GM21390 (cell line): ENCODE measurements at regions not wholly inside any gene's neighbourhood (a gene's known extent, or its start where the extent isn't known, plus 50 kb on each side); places are given as distances from the start of the nearest gene placed in this dataset.
"Not testable (repeated sequence)": the region's sequence is repeated elsewhere in the genome, so short reads cannot be mapped to it uniquely, and the experiment has no call there.

Source experiments
- ATAC-seq: cut with Tn5 transposase; IDR thresholded peaks from one replicate; pipeline ENCODE4 v1.9.1; 2021; ENCODE audit not compliant: unreplicated experiment

DNA sequence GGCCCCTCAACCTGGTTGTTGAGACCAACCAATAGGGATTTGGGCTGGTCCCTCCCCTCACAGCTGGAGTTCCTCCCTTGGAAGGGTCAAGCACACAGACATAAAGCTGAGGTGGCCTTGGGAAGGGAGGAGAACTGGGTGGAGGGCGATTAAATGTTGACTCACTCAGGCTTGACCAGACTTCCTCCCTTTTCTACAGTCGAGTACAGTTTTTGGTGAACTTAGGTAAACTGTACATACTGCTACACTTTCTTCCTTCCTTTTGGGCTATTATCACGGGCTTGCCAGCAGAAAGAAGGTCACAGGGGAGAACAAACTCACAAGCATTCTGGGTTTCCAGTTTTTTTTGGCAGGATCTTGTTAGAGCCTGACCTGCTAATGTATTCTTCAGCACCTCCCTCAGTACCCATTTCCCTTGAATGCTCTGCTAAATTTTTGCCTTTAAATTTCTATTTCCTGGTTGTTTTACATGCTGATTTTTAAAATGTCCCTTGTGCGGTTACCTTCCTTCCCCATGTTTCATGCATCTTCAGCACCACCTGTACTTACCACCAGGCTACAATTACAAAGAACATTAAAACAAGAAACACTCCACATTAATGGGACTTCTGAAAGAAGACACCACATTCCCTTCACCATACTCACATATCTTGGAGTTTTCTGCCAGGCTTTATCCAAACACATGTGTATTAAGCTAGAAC lies 135.2 kb upstream of the RASGEF1B start:
- ATAC-seq = no peak

DNA sequence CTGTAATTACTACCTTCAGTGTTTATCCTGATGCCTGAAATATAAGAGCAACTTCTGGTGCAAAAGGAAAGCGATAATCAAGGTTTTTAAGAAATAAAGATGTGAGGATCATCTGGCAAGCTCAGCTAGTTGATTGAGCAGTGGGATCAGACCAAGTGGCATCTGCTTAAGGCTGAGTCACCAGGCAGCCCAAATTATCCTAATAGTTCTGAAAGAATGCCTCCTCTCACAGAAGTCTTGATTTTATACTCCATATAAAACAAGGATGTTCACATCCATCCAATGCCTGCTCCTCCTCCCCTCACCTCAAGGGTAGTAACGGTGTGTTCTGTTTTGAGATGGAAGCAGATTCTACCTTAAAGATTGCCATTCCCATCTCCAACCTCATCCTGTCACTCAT lies 134.5 kb upstream of the RASGEF1B start:
- no peak for ATAC-seq

DNA sequence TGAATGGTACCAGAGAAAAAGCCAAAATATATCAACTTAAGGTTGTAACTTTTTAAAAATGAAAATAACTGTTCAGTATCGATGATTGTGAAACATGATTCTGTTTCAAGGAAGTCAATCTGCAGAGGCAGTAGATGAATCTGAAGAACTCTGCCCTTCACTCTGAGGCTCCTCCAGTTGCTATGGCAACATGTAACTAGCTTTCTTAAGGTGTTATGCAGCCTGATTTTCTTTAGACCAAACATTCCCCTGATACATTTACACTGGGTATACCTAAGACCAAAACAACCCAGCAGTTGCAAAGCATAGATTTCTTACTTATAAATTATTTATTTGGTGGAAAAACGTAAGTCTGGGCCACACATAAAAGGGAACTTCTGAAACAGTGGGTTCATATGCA lies 133.6 kb upstream of the RASGEF1B start:
- no peak for ATAC-seq

DNA sequence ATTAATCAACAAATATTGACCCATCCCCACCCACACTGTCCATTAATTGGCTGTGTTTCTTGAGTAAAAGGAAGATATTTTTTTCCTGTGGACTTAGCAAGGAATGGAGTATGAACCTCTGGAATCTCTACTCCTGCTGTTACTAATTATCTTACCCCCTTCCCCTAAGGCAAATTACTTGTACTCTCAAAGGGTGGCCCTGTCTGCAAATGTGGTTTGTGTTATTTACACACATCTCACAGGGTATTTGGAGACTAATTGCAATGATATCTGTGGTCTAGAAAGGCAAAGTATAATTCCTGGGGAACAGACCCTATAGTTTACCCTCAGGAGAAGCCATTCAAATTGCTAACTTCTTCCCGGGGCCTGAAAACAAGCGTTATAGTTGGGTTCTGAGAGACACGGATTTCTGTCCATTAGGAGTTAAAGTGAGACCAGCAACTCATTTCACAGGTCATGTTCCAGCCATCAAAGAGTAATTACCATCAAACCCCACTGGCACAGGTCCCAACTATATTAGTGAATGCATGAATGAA lies 133.0 kb upstream of the RASGEF1B start:
- no peak for ATAC-seq

DNA sequence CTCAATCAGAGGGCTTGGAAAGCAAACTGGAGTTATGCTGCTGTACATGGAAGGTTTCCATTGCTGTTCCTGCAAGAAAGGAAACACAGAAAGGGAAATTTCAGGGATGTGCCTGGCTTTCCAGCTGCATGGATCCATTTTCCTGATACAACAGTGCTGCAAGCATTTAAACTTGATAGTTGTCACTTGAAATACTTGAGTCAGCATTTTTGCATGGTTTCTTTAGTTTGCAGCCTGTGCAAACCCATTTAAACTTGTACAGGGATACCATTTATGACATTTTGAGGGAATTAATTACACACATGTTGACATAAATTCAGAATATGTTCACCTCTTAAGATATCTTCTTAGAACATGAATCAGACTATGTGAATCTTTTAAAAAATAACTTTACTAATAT lies 131.1 kb upstream of the RASGEF1B start:
- ATAC-seq = no peak

DNA sequence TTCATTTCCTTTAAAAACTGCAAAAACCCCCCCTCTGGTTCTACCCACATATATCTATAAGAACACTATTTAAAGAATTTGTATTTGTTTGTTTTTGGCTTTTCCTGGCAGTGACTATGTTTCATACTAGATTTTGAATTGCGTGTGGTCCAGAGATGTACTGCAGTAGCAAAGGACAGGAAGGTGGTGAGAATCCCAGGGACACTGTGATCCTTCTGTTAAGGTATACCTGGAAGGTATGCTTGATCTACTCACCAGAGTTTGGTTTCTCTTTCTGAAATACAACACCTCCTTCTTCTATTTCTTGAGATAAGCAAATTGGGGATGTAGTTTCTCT lies 129.6 kb upstream of the RASGEF1B start:
- ATAC-seq = no peak

DNA sequence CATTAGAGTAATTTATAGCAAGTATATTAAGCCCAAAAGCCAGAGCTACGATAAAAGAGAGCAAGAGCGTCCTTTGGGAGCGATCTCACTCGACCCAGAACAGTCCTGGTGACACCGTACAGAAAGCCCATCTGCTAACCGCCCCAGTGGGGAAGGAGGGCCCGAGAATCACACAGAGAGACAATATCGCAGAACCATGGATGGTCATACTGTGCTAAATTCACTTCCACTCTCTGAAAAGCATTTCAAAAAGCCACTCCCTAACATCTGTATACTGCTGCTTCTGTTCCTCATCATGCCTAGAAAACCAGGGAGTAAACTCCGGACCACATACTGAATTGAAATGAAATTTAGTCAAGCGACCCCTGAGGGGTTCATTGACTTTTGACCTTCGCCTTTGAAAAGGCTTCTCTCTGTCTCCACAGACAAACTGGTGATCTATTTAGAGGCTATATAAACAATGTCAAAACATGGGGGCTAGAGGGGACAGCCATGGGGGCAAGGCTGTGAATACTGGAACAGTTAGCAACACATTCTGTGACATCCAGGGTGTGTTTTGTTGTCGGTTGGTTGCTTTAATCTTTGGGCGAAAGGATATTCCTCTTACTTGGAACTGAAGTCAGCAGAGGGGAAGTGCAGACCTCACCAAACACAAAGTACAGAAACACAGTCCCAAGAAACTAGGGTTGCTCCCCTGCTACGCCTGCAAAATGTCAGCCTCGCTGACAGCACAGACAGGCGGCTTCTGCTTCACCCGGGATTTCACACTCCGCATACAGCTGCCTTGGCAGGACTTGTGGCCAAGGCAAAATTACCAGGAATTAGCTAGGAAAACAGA lies 129.0 kb upstream of the RASGEF1B start:
- ATAC-seq = no peak

DNA sequence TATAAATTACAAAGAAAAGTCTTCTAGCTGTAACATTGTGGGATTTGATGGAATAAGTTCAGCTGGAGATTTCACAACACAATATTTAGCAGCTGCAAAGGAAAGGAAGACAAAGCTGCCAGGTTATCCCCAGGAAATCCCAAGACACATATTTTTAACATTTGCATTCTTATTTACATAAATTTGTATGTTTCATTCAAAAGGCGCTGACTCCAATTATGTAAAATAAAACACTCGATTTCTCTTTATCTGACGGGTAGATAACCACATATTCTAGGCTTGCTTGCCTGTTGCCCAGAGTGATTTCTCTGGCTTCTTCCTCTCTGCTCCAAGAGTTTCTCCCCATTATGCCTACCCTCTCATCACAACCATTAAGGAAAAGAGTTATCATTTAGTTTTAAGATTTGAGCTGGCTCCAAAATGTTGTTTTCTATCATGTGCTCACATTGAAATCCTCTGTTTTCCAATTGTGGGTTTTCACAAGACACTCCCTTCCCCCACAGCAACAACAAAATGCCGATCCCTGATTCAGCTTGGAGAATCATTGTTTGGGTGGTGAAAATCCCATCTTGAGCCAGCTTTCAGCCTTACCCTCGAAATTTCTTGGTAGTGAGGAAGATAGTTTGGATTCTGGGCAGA lies 128.2 kb upstream of the RASGEF1B start:
- ATAC-seq = no peak

DNA sequence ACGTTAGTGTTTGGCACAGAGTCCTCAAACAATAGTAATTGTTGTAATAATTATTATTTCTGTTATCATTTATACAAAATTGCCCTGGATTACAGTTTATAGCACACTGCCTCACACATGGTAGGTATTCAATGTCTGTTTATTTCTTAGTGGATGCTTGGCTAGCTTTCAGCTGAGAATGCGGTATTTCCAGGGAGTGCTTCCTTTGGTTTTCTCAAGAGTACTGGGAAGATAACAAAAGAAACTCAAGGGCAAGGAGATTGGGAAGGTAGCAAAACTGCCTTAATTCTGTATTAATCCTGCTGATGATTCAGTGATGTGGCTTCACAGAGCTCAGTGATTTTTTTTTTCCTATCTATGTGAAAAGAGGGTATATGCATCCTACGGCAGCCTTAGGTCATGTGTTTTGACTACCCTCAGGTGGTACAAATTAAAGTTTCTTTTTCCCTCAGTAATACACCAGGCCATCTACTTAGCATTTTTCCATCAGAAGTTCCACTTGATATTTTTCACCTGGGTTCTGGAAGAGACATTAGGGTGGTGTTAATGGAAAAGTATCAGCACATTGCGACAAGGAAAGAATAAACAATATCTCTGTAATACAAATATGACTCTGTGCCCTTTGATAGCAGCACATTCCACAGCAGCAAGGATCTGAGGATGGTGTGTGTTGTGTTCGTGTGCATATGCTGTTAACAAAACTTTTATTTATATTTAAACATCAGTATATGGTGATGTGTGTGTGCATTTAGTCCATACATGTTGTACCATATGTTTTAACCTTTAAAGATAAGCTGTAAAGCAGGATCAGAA lies 124.3 kb upstream of the RASGEF1B start:
- ATAC-seq = no peak

DNA sequence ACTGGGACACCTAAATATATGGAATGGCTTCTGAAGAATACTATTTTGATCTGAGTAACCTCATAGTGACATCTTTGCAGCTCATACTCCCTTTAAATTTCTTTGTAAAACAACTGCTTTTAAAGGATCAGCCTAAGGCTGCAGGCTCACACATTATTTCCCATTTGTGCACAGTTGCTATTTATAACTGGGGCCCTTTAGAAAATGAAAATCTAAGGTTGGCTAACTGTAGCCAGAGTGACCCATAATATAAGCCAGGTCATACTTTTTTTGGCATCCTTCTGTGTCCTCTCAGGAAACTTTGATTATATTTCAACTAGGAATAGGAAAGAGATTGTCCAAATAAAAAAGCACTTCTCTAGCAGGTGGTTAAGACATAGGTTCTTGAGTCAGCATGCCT lies 123.6 kb upstream of the RASGEF1B start:
- no peak for ATAC-seq

DNA sequence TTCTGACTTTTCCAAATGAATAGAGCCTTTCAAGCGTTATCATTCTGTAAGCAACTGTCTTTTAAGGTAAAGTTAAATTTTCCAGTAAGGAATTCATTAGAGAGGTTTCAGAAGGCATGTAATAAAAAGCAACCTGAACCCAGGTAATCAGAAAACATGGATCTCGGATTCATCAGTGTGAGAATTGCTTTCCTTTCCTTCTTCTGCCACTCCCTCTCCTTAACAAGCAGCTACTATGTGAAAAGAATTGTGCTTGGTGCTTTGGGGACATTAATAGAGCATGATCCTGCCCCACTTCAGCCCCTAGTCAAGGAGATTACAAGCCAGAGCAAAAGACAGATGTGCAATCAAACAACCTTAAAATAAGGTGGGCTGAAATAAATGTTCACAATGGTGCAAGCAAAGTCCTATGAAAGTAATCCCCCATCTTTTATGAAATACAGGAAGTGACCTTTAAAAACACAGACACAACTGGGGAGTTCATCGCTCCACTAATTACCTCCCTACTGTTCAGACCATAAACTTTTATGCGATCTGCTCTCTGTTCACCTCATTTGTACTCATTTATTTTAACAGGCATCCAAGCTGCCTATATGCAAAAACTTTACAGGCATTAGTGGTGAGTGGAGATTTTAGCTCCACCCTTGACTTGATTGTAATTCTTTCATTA lies 122.9 kb upstream of the RASGEF1B start:
- ATAC-seq = no peak

DNA sequence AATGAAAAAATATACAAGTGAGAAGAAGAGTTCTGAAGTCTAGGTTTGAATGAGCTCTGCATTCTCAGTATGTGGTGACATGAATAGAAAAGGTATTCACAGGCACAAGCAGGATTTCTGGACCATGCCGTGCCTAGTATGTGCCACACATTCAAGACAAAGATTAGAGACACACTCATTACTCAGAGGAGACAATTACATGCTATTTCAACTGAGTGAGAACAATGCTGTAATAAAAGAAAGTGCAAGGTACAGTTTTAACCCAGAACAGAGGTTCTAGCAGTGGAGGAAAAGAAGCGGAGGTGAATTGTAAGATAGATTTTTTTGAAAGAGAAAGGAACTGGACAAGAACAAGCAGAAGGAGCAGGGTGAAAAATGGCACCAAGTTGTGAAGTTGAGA lies 121.0 kb upstream of the RASGEF1B start:
- no peak for ATAC-seq

DNA sequence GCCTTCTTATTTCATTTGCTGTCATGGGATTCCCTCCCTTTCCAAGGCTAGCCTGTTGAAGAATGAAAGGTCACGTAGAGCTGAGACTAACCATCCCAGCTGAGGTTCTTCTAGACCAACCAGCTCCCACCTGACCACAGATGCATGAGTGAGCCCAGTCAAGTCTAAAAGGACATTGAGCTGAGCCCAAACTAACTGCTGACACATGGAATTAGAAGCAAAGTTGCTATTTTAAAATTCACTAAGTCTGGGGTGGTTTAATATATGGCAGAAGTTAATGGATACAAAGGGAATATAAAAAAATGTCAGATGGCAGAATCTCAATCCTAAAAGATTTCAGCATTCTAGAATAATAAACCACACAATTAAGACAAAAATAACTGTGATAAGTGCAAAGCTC lies 118.9 kb upstream of the RASGEF1B start:
- ATAC-seq = no peak

DNA sequence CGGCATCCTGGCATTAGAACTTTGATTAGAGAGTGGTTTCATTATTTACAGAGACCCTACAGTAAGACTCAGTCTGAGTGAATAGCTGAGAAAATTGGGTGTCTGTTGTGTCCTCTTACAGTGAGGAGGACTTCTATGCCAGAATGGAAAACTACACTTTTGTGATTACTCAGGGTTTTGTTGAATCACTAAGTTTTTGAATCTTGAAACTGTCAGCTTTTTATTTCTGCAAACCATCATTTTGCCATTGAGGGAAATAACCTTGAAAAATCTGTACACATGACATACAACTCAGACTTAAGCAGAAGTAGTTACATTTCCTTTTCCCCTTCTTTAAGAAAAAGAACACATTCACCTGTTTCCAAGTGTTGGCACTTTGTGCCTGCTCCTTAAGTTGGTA lies 117.6 kb upstream of the RASGEF1B start:
- ATAC-seq = no peak

DNA sequence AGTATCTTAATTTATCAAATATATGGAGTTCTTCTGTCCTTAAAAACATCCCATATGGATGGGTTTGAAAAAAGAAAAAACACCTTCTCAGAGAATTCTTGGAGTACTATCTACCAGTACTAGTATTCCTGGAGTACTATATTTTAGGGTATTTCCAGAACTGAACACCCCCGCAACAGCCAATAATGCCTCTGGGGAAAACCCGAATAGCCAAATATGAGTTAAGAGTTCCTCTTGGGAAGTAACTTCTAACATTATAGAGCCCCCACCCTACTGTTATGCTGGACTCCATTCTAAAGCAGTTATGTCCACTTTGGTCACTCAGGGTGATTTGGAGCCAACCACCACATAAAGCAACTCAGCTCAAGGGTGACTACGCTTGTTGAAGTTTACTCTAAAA lies 115.0 kb upstream of the RASGEF1B start:
- ATAC-seq = no peak

DNA sequence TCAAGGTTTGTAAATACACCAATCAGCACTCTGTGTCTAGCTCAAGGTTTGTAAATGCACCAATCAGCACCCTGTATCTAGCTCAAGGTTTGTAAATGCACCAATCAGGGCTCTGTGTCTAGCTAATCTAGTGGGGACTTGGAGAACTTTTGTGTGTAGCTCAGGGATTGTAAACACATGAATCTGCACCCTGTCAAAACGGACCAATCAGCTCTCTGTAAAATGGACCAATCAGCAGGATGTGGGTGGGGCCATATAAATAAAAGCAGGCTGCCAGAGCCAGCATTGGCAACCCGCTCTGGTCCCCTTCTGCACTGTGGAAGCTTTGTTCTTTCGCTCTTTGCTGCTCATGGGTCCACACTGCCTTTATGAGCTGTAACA lies 109.3 kb upstream of the RASGEF1B start:
- ATAC-seq = not testable (repeated sequence)

DNA sequence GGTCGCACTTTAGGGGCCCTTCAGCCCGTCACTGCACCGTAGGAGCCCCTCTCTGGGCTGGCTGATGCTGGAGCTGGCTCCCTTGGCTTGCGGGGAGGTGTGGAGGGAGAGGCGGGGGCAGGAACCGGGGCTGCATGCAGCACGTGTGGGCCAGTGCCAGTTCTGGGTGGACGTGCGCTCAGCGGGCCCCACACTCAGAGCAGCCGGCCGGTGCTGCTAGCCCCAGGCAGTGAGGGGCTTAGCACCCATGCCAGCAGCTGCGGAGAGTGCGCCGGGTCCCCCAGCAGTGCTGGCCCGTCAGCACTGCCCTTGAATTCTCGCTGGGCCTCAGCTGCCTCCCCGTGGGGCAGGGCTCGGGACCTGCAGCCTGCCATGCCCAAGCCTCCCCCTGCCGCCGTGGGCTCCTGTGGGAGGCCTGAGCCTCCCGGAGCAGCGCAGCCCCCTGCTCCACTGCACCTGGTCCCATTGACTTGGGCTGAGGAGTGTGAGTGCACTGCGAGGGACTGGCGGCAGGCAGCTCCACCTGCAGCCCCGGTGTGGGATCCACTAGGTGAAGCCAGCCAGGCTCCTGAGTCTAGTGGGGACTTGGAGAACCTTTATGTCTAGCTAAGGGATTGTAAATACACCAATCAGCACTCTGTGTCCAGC lies 108.8 kb upstream of the RASGEF1B start:
- no peak for ATAC-seq

DNA sequence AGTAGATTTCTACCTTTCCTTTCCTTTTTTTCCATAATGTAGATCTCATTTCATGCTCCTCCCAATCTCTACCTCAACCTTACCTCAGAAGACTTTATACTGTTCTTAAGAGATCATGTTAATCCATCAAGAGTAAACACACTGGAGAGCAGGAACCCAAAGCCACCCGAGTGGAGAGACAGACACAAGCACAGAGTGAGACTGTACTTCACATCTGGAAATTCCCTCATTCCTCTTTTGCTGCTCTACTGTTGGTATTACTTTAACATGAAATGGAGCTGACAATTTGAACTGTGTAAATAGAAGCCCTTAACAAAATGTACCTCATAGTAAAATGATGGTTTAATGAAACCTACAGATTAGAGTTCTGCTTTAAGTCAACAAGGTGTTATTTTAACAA lies 105.7 kb upstream of the RASGEF1B start:
- ATAC-seq = no peak

DNA sequence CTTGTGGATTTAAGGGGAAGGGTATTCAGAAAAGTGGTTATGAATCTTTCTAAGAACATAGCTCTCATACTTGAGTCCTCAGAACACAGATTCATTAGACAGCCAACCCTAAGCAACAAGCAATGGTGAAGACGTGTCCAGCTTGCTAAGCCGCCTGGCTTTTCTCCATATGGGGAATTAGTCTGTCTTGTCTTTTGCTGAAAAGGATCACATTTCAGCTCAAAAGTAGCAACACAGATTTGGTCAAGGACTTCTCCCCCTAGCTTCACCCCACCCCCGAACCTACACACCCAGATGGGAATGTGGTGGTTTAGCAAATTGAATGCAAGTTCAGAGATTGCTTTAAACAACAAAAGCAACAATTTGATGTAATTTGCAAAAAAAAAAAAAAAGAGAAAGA lies 103.3 kb upstream of the RASGEF1B start:
- no peak for ATAC-seq

DNA sequence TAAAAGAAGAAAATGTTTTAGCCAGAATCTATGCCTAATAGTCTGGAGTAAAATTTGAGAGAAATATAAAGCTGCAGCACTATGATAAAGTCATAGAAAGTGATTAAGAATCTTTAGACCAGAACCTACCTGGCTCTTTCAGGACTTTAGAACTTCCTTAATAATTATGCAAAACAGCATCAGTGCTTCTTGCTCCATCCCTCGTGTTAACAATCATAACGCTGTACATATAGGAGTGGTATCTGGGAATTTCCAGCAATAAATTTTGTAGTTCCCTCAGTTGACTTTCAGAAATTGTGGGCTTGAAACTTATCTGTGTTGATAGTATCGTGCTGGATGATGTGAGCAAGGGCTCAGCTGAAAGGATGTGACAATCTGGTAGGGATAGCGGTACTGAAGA lies 102.1 kb upstream of the RASGEF1B start:
- no peak for ATAC-seq
